Non-pigmented ciliary epithelial cell (primary cell): ENCODE measurements at regions not wholly inside any gene's neighbourhood (a gene's known extent, or its start where the extent isn't known, plus 50 kb on each side); places are given as distances from the start of the nearest gene placed in this dataset.

Source experiments
- DNase-seq: peaks from one replicate; pipeline ENCODE4 v3.0.0-alpha.2; 2010; ENCODE audit warnings: low read depth

GRCh38 chr21:24118738-24119459, 1488.4 kb downstream of the MRPL39 start:
- DNase-seq: peak; percentile 14

GRCh38 chr21:24115141-24115540, 1492.1 kb downstream of the MRPL39 start:
- no peak for DNase-seq

GRCh38 chr21:24112020-24112419, 1495.3 kb downstream of the MRPL39 start:
- no peak for DNase-seq

- DNase-seq: peak; percentile 10
Observed at GRCh38 chr21:24110846-24111245, 1496.4 kb downstream of the MRPL39 start.

- no peak for DNase-seq
Observed at GRCh38 chr21:24097181-24097580, 1510.1 kb downstream of the MRPL39 start.

GRCh38 chr21:24096651-24097050, 1510.6 kb downstream of the MRPL39 start:
- no peak for DNase-seq

GRCh38 chr21:24093032-24093431, 1514.2 kb downstream of the MRPL39 start:
- no peak for DNase-seq

- no peak for DNase-seq
Observed at GRCh38 chr21:24076179-24076578, 1531.1 kb downstream of the MRPL39 start.

GRCh38 chr21:24055696-24056095, 1551.6 kb downstream of the MRPL39 start:
- DNase-seq: no peak

GRCh38 chr21:24050231-24050630, 1557.0 kb downstream of the MRPL39 start:
- no peak for DNase-seq

- DNase-seq: no peak
Observed at GRCh38 chr21:24046829-24047443, 1560.3 kb downstream of the MRPL39 start.

GRCh38 chr21:24045775-24046215, 1561.5 kb downstream of the MRPL39 start:
- DNase-seq: peak; percentile 97

GRCh38 chr21:24045373-24045772, 1561.9 kb downstream of the MRPL39 start:
- DNase-seq: no peak

- no peak for DNase-seq
Observed at GRCh38 chr21:24042687-24043086, 1564.6 kb downstream of the MRPL39 start.

GRCh38 chr21:24032709-24033232, 1574.5 kb downstream of the MRPL39 start:
- no peak for DNase-seq

GRCh38 chr21:24027396-24027795, 1579.9 kb downstream of the MRPL39 start:
- DNase-seq: no peak

GRCh38 chr21:24025101-24025500, 1582.2 kb downstream of the MRPL39 start:
- DNase-seq: no peak

- DNase-seq: no peak
Observed at GRCh38 chr21:24023936-24024335, 1583.3 kb downstream of the MRPL39 start.

GRCh38 chr21:24023402-24023801, 1583.9 kb downstream of the MRPL39 start:
- no peak for DNase-seq

- DNase-seq: no peak
Observed at GRCh38 chr21:24014381-24014780, 1592.9 kb downstream of the MRPL39 start.

GRCh38 chr21:24011087-24011486, 1596.2 kb downstream of the MRPL39 start:
- no peak for DNase-seq

GRCh38 chr21:24007592-24007991, 1599.7 kb downstream of the MRPL39 start:
- DNase-seq: no peak

GRCh38 chr21:23986987-23987386, 1620.3 kb downstream of the MRPL39 start:
- DNase-seq: no peak

- no peak for DNase-seq
Observed at GRCh38 chr21:23986214-23986613, 1621.1 kb downstream of the MRPL39 start.
